ENCODE measurements at regions not wholly inside any gene's neighbourhood (a gene's known extent, or its start where the extent isn't known, plus 50 kb on each side); places are given as distances from the start of the nearest gene placed in this dataset.

DNA sequence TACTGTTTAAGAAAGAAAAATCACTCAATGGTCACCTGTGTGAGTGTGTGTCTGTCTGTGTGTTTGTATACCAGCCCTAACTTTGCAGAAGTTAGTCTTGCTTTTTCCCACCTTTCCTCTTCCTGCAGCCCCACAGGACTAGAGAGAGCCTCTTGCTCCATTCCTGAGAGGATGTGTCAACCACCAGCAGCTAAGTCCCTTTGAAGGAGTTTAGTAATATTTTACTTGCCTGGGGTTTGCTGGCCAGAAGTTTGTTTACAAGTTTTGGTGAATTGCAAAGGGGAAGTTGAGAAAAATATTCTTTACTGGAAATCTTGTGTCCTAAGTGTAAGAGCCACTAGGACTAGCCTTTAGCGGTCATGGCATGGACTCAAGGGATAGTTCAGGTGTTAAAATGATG lies 316.2 kb downstream of the BRINP1 start:
- DNase-seq (ENCODE audit: low read depth): peak; percentile 18
- H3K4me3 ChIP-seq (ENCODE audit: low read length): no peak overlapping the region
- TF ChIP-seq, protein P1, sequence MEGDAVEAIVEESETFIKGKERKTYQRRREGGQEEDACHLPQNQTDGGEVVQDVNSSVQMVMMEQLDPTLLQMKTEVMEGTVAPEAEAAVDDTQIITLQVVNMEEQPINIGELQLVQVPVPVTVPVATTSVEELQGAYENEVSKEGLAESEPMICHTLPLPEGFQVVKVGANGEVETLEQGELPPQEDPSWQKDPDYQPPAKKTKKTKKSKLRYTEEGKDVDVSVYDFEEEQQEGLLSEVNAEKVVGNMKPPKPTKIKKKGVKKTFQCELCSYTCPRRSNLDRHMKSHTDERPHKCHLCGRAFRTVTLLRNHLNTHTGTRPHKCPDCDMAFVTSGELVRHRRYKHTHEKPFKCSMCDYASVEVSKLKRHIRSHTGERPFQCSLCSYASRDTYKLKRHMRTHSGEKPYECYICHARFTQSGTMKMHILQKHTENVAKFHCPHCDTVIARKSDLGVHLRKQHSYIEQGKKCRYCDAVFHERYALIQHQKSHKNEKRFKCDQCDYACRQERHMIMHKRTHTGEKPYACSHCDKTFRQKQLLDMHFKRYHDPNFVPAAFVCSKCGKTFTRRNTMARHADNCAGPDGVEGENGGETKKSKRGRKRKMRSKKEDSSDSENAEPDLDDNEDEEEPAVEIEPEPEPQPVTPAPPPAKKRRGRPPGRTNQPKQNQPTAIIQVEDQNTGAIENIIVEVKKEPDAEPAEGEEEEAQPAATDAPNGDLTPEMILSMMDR (conservative IDR thresholded peaks at IDR 0.05; ENCODE audit: low read length): no peak

DNA sequence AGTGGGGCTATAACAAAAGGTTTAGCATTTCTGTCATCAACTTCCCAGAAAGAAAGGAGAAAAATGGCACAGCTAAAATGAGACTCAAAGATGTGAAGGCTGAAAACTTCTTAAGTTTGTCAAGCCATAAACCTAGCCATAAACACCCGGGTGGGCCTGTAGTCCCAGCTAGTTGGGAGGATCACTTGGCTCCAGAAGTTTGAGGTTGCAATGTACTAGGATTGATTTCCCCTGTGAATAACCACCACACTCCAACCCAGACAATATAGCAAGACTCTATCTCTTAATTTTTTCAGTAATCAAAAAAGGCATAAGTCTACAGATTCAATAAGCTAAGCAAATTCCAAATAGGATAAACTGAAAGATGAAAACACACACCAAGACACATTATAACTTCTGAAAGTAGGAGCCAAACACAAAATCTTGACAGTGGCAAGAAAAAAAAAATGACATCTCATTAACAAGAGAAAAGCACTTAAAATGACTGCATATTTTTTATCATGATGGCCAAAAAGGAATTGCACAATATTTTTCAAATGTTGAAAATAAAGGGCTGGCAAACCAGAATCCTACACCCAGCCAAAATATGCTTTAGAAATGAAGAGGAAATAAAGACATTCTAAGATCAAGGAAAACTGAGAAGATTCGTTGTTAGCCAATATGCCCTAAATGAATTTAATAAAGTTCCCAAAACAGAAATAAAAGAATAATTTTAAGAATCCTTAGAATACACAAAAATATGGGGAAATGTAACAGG lies 308.4 kb downstream of the BRINP1 start:
- H3K4me3 ChIP-seq (ENCODE audit: low read length): no peak overlapping the region
- no peak for DNase-seq (ENCODE audit: low read depth)
- TF ChIP-seq, protein P1 (conservative IDR thresholded peaks at IDR 0.05; ENCODE audit: low read length): no peak

DNA sequence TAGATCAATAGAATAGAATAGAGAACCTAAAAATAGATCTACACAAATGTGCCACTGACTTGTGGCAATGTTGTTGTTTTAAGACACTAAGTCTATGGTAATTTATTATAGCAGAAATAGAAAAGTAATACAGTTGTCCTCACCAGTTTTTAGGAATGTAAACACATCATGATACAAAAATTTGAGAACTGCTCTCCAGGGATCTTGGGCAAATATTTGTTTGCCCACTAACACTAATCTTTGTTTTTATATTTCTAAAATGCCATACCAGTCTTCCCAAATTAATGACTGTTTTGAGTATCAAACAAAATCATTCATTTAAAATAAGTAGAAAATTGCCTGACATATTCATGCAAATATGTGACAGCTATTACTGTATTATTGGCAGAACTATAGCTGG lies 297.6 kb downstream of the BRINP1 start:
- peak; percentile 6 for DNase-seq (ENCODE audit: low read depth)
- no peak overlapping the region for H3K4me3 ChIP-seq (ENCODE audit: low read length)
- TF ChIP-seq, protein P1 (conservative IDR thresholded peaks at IDR 0.05; ENCODE audit: low read length): no peak

DNA sequence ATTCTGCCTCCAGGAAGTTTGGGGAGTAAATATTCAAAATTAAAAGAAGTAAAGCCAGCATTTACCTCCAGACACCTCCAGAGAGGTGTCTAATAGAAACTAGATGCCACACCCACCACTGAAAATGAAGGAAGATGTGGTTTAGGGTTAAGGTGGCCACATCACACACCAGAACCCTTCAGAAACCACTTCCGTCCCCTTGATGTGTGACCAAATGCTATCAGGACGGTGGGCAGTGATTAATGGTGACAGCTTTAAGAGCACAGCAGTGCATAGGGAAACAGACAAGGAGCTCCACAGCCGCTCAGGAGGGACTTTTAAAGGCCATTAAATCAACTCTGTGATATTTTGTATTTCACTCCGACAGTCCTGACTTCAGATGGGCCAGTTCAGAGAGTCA lies 295.2 kb downstream of the BRINP1 start:
- H3K4me3 ChIP-seq (ENCODE audit: low read length): no peak overlapping the region
- no peak for DNase-seq (ENCODE audit: low read depth)
- TF ChIP-seq, protein P1 (conservative IDR thresholded peaks at IDR 0.05; ENCODE audit: low read length): no peak

DNA sequence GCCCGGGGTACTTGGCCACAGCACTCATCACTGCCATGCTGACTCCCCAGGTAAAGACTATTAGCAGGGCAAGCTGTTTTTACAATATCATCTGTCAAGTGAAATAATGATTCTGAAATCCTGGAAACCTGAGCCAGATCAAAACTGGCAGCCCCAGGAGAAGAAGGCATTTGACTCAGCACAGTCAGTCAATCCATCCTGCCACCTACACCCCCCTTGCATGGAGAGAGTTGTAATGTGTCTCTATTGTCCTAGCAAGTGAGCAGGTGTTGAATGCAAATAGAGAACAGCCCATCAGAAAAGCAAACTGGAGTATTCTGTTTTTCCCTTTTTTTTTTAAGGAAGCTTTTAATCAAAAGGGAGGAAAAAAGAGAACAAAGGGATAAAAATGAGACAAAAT lies 291.2 kb downstream of the BRINP1 start:
- H3K4me3 ChIP-seq (ENCODE audit: low read length): no peak overlapping the region
- no peak for DNase-seq (ENCODE audit: low read depth)
- TF ChIP-seq, protein P1 (conservative IDR thresholded peaks at IDR 0.05; ENCODE audit: low read length): no peak

DNA sequence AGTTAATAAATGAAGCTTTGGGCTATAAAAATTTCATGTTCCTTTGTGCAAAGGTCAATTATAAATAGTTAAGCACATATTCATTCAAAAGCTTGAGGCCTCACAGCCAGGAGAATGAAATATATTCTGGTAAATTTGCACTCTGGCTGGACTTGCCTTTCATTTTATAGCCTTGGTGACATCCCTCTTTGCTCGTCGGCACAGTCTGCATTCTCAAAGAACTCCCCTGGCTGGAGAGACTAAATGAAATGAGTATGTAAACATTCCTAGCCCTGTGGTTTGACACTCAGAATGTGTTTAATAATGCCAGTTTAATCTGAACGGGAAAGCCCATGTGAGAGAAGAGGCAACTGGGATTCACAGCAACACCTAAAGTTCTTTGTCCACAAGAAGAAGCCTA lies 285.6 kb downstream of the BRINP1 start:
- H3K4me3 ChIP-seq (ENCODE audit: low read length): no peak overlapping the region
- TF ChIP-seq, protein P1 (conservative IDR thresholded peaks at IDR 0.05; ENCODE audit: low read length): no peak
- no peak for DNase-seq (ENCODE audit: low read depth)

DNA sequence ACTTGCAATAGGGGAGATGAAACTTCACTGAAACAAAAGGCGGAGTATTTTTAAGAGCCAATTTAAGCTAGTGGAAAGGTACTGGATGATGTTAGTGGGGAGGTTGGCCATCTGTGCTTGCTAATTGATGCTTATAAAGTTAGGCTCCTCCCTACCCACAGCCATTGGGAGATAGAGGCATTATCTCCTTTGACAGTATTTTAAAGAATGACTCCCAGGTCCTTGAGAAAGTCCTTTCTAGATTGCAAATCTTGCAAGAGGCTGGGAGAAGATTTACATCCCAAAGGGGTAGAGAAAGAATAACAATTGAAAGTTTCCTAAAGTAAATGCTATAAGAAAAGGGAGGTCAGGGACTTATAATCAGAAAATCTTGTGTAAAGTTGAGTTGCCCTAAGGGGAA lies 282.6 kb downstream of the BRINP1 start:
- no peak overlapping the region for H3K4me3 ChIP-seq (ENCODE audit: low read length)
- TF ChIP-seq, protein P1 (conservative IDR thresholded peaks at IDR 0.05; ENCODE audit: low read length): no peak
- DNase-seq (ENCODE audit: low read depth): no peak

All from AG10803 (cell line).